HepG2 (cell line): ENCODE measurements at regions not wholly inside any gene's neighbourhood (a gene's known extent, or its start where the extent isn't known, plus 50 kb on each side); places are given as distances from the start of the nearest gene placed in this dataset.

ENCODE experiments used
- BRCA1 ChIP-seq: sonication (generic); formaldehyde crosslinking; IDR thresholded peaks from 2 replicates; pipeline ENCODE4 v1.4.0; 2020; ENCODE audit warnings: missing genetic modification reagents
- CEBPG ChIP-seq: IDR thresholded peaks from 2 replicates; pipeline ENCODE4 v1.6.1; 2016
- FOXO1 ChIP-seq: sonication (generic); formaldehyde crosslinking; IDR thresholded peaks from 2 replicates; pipeline ENCODE4 v1.4.0; 2020; ENCODE audit warnings: missing genetic modification reagents
- HOXA7 ChIP-seq: sonication (generic); formaldehyde crosslinking; IDR thresholded peaks from 2 replicates; pipeline ENCODE4 v1.8.1; 2022; ENCODE audit warnings: mild to moderate bottlenecking, missing genetic modification reagents, moderate library complexity
- IRX3 ChIP-seq: sonication (generic); formaldehyde crosslinking; IDR thresholded peaks from 2 replicates; pipeline ENCODE4 v1.8.1; 2023; ENCODE audit warnings: mild to moderate bottlenecking, low read depth, missing genetic modification reagents, borderline replicate concordance
- KMT2B ChIP-seq: IDR thresholded peaks from 2 replicates; pipeline ENCODE4 v1.6.1; 2016; ENCODE audit warnings: missing genetic modification reagents, missing compliant biosample characterization
- NR2F2 ChIP-seq: IDR thresholded peaks from 2 replicates; pipeline ENCODE4 v1.6.1; 2012; ENCODE audit warnings: low read depth, inconsistent platforms, borderline replicate concordance
- NRL ChIP-seq: sonication (generic); formaldehyde crosslinking; IDR thresholded peaks from 2 replicates; pipeline ENCODE4 v1.5.0; 2020; ENCODE audit warnings: missing genetic modification reagents, mild to moderate bottlenecking, moderate library complexity, borderline replicate concordance
- RAD21 ChIP-seq: fragments of 450-650 bp; formaldehyde crosslinking; IDR thresholded peaks from 2 replicates; pipeline ENCODE4 v1.5.0; 2020; ENCODE audit warnings: mild to moderate bottlenecking
- RBAK ChIP-seq: sonication (generic); formaldehyde crosslinking; IDR thresholded peaks from 2 replicates; pipeline ENCODE4 v1.5.1; 2020; ENCODE audit warnings: mild to moderate bottlenecking, missing genetic modification reagents
- SMC3 ChIP-seq: IDR thresholded peaks from 2 replicates; pipeline ENCODE4 v1.6.1; 2011; ENCODE audit warnings: low read length, improper control_type of control experiment
- TARDBP ChIP-seq: sonication (generic); formaldehyde crosslinking; IDR thresholded peaks from 2 replicates; pipeline ENCODE4 v1.8.0; 2022; ENCODE audit warnings: mild to moderate bottlenecking, missing genetic modification reagents
- U2AF2 ChIP-seq: fragments of 200-400 bp; formaldehyde crosslinking; IDR thresholded peaks from 2 replicates; pipeline ENCODE4 v1.6.1; 2017; ENCODE audit warnings: low read depth, mild to moderate bottlenecking, low read length
- ZBTB7B ChIP-seq: sonication (generic); formaldehyde crosslinking; IDR thresholded peaks from 2 replicates; pipeline ENCODE4 v1.4.0; 2020; ENCODE audit warnings: missing genetic modification reagents
- ZC3H13 ChIP-seq: sonication (generic); formaldehyde crosslinking; IDR thresholded peaks from 2 replicates; pipeline ENCODE4 v1.8.1; 2023; ENCODE audit warnings: mild to moderate bottlenecking, missing genetic modification reagents, moderate library complexity
- ZNF121 ChIP-seq: sonication (generic); formaldehyde crosslinking; IDR thresholded peaks from 2 replicates; pipeline ENCODE4 v1.5.0; 2020; ENCODE audit warnings: mild to moderate bottlenecking, missing genetic modification reagents
- ZNF234 ChIP-seq: sonication (generic); formaldehyde crosslinking; conservative IDR thresholded peaks from 2 replicates; pipeline ENCODE4 v1.5.1; 2020; ENCODE audit warnings: mild to moderate bottlenecking, missing genetic modification reagents
- ZNF343 ChIP-seq: sonication (generic); formaldehyde crosslinking; IDR thresholded peaks from 2 replicates; pipeline ENCODE4 v1.4.0; 2020; ENCODE audit warnings: mild to moderate bottlenecking, missing genetic modification reagents
- ZNF543 ChIP-seq: sonication (generic); formaldehyde crosslinking; IDR thresholded peaks from 2 replicates; pipeline ENCODE4 v1.4.0; 2020; ENCODE audit warnings: mild to moderate bottlenecking, missing genetic modification reagents
- ZNF678 ChIP-seq: sonication (generic); formaldehyde crosslinking; IDR thresholded peaks from 2 replicates; pipeline ENCODE4 v1.4.0; 2020; ENCODE audit warnings: mild to moderate bottlenecking, missing genetic modification reagents
- ZNF790 ChIP-seq: sonication (generic); formaldehyde crosslinking; IDR thresholded peaks from 2 replicates; pipeline ENCODE4 v1.8.0; 2022; ENCODE audit warnings: missing genetic modification reagents, mild to moderate bottlenecking, borderline replicate concordance
- TF ChIP-seq, protein P1 (sequence below): sonication (generic); formaldehyde crosslinking; IDR thresholded peaks from 2 replicates; pipeline ENCODE4 v1.5.1; 2020; ENCODE audit warnings: missing genetic modification reagents, mild to moderate bottlenecking, borderline replicate concordance
- TF ChIP-seq, protein P2 (sequence below): sonication (generic); formaldehyde crosslinking; IDR thresholded peaks from 2 replicates; pipeline ENCODE4 v1.8.1; 2023; ENCODE audit warnings: mild to moderate bottlenecking, inconsistent platforms, moderate library complexity, missing genetic modification reagents, borderline replicate concordance
- TF ChIP-seq, protein P3 (sequence below): sonication (generic); formaldehyde crosslinking; IDR thresholded peaks from 2 replicates; pipeline ENCODE4 v1.4.0; 2020; ENCODE audit warnings: missing genetic modification reagents
- TF ChIP-seq, protein P4 (sequence below): sonication (generic); formaldehyde crosslinking; IDR thresholded peaks from 2 replicates; pipeline ENCODE4 v1.5.0; 2020; ENCODE audit warnings: missing genetic modification reagents, mild to moderate bottlenecking, borderline replicate concordance
- TF ChIP-seq, protein P5 (sequence below): sonication (generic); formaldehyde crosslinking; IDR thresholded peaks from 2 replicates; pipeline ENCODE4 v1.8.0; 2022; ENCODE audit warnings: missing genetic modification reagents, low read depth, mild to moderate bottlenecking, borderline replicate concordance
- TF ChIP-seq, protein P6 (sequence below): sonication (generic); formaldehyde crosslinking; IDR thresholded peaks from 2 replicates; pipeline ENCODE4 v1.4.0; 2020; ENCODE audit warnings: missing genetic modification reagents, low read depth, mild to moderate bottlenecking, borderline replicate concordance

DNA sequence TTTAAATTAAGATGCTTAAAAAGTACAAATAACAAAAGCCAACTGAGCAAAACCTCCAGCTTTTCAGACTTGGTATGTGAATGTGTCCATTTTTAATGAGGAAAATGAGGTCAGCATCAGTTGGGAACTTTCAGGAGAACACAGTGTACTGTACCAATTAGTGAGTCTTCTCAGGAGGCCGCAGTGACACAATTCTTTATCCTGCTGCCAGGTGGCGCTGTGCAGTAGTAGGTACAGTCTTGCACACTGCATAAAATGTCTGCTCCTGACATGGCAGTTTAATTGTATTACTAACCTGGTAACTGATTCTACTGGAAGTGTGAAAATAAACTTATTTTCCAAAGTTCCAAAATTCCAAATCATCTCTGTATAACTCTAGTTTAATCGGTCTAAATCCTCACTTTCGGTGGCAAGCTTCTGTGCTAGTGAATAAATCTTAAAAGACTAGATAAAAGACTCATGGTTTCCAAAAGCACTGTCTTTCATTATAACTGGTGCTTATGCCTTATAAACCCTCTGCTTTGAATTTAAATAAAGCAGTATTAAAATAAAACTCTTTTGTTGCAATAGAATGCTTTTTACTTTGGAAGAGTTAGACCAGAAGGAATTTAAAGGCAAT is 214.8 kb upstream of the MMS22L start (continued):
- TF ChIP-seq ZNF678 (CRISPR knock-in tag) (no peak), KMT2B (CRISPR knock-in tag) (no peak), ZNF234 (CRISPR knock-in tag) (no peak), BRCA1 (no peak), NR2F2 (no peak), U2AF2 (no peak), ZNF343 (CRISPR knock-in tag) (no peak), FOXO1 (no peak), SMC3 (peak; percentile 90), ZNF543 (CRISPR knock-in tag) (no peak), ZNF790 (CRISPR knock-in tag) (no peak), ZC3H13 (CRISPR knock-in tag) (no peak), IRX3 (CRISPR knock-in tag) (no peak), RAD21 (CRISPR knock-in tag) (peak; percentile 43; the same call in 1 of the 2 replicates), ZBTB7B (CRISPR knock-in tag) (no peak), TARDBP (CRISPR knock-in tag) (no peak), CEBPG (CRISPR knock-in tag) (0 out of 2 replicates have a peak, but pooled peaks have one; percentile 20), HOXA7 (CRISPR knock-in tag) (no peak), NRL (no peak), ZNF121 (CRISPR knock-in tag) (no peak), RBAK (CRISPR knock-in tag) (no peak)
- TF ChIP-seq, protein P1, sequence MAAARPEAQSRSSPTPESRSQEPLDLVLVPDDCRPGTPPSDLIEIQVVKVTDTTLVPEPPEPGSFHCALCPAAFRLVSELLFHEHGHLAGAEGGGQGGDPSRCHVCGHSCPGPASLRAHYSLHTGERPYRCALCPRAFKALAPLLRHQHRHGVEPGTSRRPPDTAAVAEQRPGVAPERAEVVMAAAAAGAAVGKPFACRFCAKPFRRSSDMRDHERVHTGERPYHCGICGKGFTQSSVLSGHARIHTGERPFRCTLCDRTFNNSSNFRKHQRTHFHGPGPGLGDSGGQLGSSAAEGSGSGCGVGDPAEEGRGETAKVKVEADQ (CRISPR knock-in tag): no peak
- TF ChIP-seq, protein P2, sequence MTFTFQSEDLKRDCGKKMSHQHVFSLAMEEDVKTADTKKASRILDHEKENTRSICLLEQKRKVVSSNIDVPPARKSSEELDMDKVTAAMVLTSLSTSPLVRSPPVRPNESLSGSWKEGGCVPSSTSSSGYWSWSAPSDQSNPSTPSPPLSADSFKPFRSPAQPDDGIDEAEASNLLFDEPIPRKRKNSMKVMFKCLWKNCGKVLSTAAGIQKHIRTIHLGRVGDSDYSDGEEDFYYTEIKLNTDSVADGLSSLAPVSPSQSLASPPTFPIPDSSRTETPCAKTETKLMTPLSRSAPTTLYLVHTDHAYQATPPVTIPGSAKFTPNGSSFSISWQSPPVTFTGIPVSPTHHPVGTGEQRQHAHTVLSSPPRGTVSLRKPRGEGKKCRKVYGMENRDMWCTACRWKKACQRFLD (CRISPR knock-in tag): no peak
- TF ChIP-seq, protein P3, sequence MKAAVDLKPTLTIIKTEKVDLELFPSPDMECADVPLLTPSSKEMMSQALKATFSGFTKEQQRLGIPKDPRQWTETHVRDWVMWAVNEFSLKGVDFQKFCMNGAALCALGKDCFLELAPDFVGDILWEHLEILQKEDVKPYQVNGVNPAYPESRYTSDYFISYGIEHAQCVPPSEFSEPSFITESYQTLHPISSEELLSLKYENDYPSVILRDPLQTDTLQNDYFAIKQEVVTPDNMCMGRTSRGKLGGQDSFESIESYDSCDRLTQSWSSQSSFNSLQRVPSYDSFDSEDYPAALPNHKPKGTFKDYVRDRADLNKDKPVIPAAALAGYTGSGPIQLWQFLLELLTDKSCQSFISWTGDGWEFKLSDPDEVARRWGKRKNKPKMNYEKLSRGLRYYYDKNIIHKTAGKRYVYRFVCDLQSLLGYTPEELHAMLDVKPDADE: no peak
- TF ChIP-seq, protein P4, sequence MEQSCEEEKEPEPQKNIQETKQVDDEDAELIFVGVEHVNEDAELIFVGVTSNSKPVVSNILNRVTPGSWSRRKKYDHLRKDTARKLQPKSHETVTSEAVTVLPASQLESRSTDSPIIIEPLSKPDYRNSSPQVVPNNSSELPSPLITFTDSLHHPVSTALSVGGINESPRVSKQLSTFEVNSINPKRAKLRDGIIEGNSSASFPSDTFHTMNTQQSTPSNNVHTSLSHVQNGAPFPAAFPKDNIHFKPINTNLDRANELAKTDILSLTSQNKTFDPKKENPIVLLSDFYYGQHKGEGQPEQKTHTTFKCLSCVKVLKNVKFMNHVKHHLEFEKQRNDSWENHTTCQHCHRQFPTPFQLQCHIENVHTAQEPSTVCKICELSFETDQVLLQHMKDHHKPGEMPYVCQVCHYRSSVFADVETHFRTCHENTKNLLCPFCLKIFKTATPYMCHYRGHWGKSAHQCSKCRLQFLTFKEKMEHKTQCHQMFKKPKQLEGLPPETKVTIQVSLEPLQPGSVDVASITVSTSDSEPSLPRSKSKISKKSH (CRISPR knock-in tag): no peak
- TF ChIP-seq, protein P5, sequence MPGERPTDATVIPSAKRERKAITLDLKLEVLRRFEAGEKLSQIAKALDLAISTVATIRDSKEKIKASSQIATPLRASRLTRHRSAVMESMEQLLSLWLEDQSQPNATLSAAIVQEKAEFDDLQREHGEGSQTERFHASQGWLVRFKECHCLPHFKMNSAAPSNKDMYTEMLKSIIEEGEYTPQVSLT (CRISPR knock-in tag): no peak
- TF ChIP-seq, protein P6, sequence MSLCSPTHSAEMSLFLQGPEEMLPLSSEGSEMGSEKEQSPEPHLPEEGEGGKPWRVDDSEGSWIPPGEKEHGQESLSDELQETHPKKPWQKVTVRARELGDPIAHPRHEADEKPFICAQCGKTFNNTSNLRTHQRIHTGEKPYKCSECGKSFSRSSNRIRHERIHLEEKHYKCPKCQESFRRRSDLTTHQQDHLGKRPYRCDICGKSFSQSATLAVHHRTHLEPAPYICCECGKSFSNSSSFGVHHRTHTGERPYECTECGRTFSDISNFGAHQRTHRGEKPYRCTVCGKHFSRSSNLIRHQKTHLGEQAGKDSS: no peak
